Posterior vena cava (tissue), 2 donors: ENCODE measurements at regions not wholly inside any gene's neighbourhood (a gene's known extent, or its start where the extent isn't known, plus 50 kb on each side); places are given as distances from the start of the nearest gene placed in this dataset.

Experiments used
- DNase-seq: peaks from one replicate; pipeline ENCODE4 v3.0.0-alpha.2; 2020; ENCODE audit warnings: low spot score
- intact Hi-C, 2 donors: fragments of 100-400 bp; cut with DNase I; formaldehyde crosslinking; loops; one replicate each; pipeline versions ENCODE4 v1.14.1 to v1.14.2; 2022 to 2023
- donor health status: DM: yes; HTN: yes; CAD: no.
- donor health status: DM: yes; HTN: yes; CAD: no.

- intact Hi-C loops, result loop anchor here in 1 of 2 donors (10.0 kb wide), 1 partner anchor 412 kb away; no protein-coding TSS in a partner anchor
- DNase-seq, result no peak
These were observed 291.5 kb upstream of the FANCL start for GRCh38 chr2:58532641-58533040.

- no peak for DNase-seq
- intact Hi-C loops, result no loop called here
These were observed 286.5 kb upstream of the FANCL start for GRCh38 chr2:58527647-58528046.

- no peak for DNase-seq
- intact Hi-C loops, result no loop called here
These were observed 280.9 kb upstream of the FANCL start for GRCh38 chr2:58521803-58522554.

- DNase-seq, result no peak
- intact Hi-C loops, result no loop called here
These were observed 279.8 kb upstream of the FANCL start for GRCh38 chr2:58520903-58521302.

- intact Hi-C loops, result no loop called here
- DNase-seq, result no peak
These were observed 276.8 kb upstream of the FANCL start for GRCh38 chr2:58517881-58518280.

- intact Hi-C loops, result no loop called here
- DNase-seq, result no peak
These were observed 275.6 kb upstream of the FANCL start for GRCh38 chr2:58516695-58517094.

- intact Hi-C loops, result no loop called here
- no peak for DNase-seq
These were observed 274.9 kb upstream of the FANCL start for GRCh38 chr2:58515827-58516573.

GRCh38 chr2:58514252-58514651 is 273.1 kb upstream of the FANCL start:
- intact Hi-C loops, result no loop called here
- DNase-seq, result no peak

GRCh38 chr2:58512878-58513277 is 271.8 kb upstream of the FANCL start:
- DNase-seq, result no peak
- intact Hi-C loops, result no loop called here

GRCh38 chr2:58508006-58508405 is 266.9 kb upstream of the FANCL start:
- intact Hi-C loops, result no loop called here
- DNase-seq, result no peak

GRCh38 chr2:58503918-58504317 is 262.8 kb upstream of the FANCL start:
- intact Hi-C loops, result loop anchor here in 1 of 2 donors (2.0 kb wide), 1 partner anchor 21 kb away; no protein-coding TSS in a partner anchor
- no peak for DNase-seq

- no peak for DNase-seq
- intact Hi-C loops, result loop anchor here in 1 of 2 donors (2.0 kb wide), 1 partner anchor 20 kb away; no protein-coding TSS in a partner anchor
These were observed 261.8 kb upstream of the FANCL start for GRCh38 chr2:58502931-58503330.

GRCh38 chr2:58501371-58502160 is 260.4 kb upstream of the FANCL start:
- intact Hi-C loops, result loop anchor here in 1 of 2 donors (2.0 kb wide), 1 partner anchor 19 kb away; no protein-coding TSS in a partner anchor
- no peak for DNase-seq

- intact Hi-C loops, result no loop called here
- DNase-seq, result no peak
These were observed 256.0 kb upstream of the FANCL start for GRCh38 chr2:58497168-58497567.

GRCh38 chr2:58495806-58496205 is 254.7 kb upstream of the FANCL start:
- DNase-seq, result no peak
- intact Hi-C loops, result no loop called here

GRCh38 chr2:58494071-58494501 is 253.0 kb upstream of the FANCL start:
- intact Hi-C loops, result no loop called here
- DNase-seq, result no peak

- no peak for DNase-seq
- intact Hi-C loops, result no loop called here
These were observed 243.5 kb upstream of the FANCL start for GRCh38 chr2:58484629-58485028.

GRCh38 chr2:58484221-58484620 is 243.1 kb upstream of the FANCL start:
- intact Hi-C loops, result no loop called here
- DNase-seq, result no peak

- intact Hi-C loops, result loop anchor here in 1 of 2 donors (2.0 kb wide), 1 partner anchor 19 kb away; no protein-coding TSS in a partner anchor
- no peak for DNase-seq
These were observed 242.2 kb upstream of the FANCL start for GRCh38 chr2:58483307-58483706.

GRCh38 chr2:58481670-58482069 is 240.5 kb upstream of the FANCL start:
- no peak for DNase-seq
- intact Hi-C loops, result loop anchor here in 1 of 2 donors (2.0 kb wide), 1 partner anchor 21 kb away; no protein-coding TSS in a partner anchor
